Calu3 (cell line): ENCODE measurements at regions not wholly inside any gene's neighbourhood (a gene's known extent, or its start where the extent isn't known, plus 50 kb on each side); places are given as distances from the start of the nearest gene placed in this dataset.

Experiments
- BruUV-seq: library from RNA; stranded (reverse); fragments of 400-500 nt; replicated peaks from 2 replicates; lab custom pipeline; 2021; lab: Mats Ljungman, UMichigan
- CTCF ChIA-PET: fragments of 300-600 bp; sonication (Branson Sonifier 250); formaldehyde crosslinking; loops from one replicate; lab custom pipeline; 2022; ENCODE audit warnings: antibody characterized with exemption; lab: Charles Lee
- DNase-seq: peaks from one replicate; pipeline ENCODE4 v3.0.0; 2022
- H3K27ac Mint-ChIP-seq: one replicate; pipeline ENCODE4 v1.8.0; 2022; ENCODE audit warnings: mixed read lengths; ENCODE audit not compliant: unreplicated experiment
- H3K27me3 Mint-ChIP-seq: one replicate; pipeline ENCODE4 v1.8.0; 2022; ENCODE audit warnings: mixed read lengths; ENCODE audit not compliant: unreplicated experiment
- H3K36me3 Mint-ChIP-seq: one replicate; pipeline ENCODE4 v1.8.0; 2022; ENCODE audit warnings: mild to moderate bottlenecking, moderate library complexity, mixed read lengths; ENCODE audit not compliant: insufficient read depth, unreplicated experiment
- H3K4me1 Mint-ChIP-seq: one replicate; pipeline ENCODE4 v1.8.0; 2022; ENCODE audit warnings: mild to moderate bottlenecking, low read depth, mixed read lengths; ENCODE audit not compliant: unreplicated experiment
- H3K4me3 Mint-ChIP-seq: one replicate; pipeline ENCODE4 v1.8.0; 2022; ENCODE audit warnings: mild to moderate bottlenecking, low read depth, moderate library complexity, mixed read lengths; ENCODE audit not compliant: unreplicated experiment
- H3K9me3 Mint-ChIP-seq: one replicate; pipeline ENCODE4 v1.8.0; 2022; ENCODE audit warnings: low read depth, mixed read lengths; ENCODE audit not compliant: unreplicated experiment
- intact Hi-C: fragments of 100-400 bp; cut with micrococcal nuclease; formaldehyde crosslinking; loops from one replicate; pipeline ENCODE4 v1.10.0; 2022; ENCODE audit not compliant: unreplicated experiment
- TF ChIP-seq, protein P1 (sequence below): fragments of 200-600 bp; IDR thresholded peaks from one replicate; pipeline ENCODE4 v1.8.0; 2022; ENCODE audit warnings: antibody characterized with exemption; ENCODE audit not compliant: unreplicated experiment

DNA sequence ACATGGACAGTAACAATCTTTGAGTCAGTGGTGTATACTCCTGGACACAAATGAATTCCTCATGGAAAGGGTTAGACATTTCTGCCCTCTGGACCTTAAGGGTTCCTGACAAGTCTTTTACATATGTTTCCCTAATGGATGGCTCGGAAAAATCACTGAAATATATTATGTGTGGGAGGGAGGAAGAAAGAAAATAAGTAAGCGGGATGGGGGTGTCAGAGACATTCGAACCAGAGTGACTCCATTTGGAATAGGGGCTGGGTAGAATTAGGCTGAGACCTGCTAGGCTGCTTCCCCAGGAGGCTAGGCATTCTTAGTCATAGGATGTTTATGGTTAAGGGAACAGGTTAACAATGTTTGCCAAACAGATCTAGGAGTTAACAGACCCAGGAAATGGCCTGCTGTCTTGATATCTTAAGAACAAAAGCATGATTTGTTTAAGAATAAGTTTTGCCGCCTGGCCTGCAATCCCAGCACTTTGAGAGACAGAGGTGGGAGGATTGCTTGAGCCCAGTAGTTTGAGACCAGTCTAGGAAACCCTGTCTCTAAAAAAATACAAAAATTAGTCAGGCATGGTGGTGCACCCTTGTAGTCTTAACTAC, 1241.7 kb downstream of the TYW1 start:
- Mint-ChIP-seq H3K4me1 (no peaks in the 10 kb centered on the region), H3K9me3 (peaks cover 14% of the 10 kb centered on the region), H3K27me3 (no peaks in the 10 kb centered on the region), H3K27ac (no peak overlapping the region), H3K36me3 (no peaks in the 10 kb centered on the region), H3K4me3 (no peak overlapping the region)
- CTCF ChIA-PET, result no interaction called here
- no TSS peak for BruUV-seq
- DNase-seq, result no peak
- intact Hi-C loops, result no loop called here
- TF ChIP-seq, protein P1, sequence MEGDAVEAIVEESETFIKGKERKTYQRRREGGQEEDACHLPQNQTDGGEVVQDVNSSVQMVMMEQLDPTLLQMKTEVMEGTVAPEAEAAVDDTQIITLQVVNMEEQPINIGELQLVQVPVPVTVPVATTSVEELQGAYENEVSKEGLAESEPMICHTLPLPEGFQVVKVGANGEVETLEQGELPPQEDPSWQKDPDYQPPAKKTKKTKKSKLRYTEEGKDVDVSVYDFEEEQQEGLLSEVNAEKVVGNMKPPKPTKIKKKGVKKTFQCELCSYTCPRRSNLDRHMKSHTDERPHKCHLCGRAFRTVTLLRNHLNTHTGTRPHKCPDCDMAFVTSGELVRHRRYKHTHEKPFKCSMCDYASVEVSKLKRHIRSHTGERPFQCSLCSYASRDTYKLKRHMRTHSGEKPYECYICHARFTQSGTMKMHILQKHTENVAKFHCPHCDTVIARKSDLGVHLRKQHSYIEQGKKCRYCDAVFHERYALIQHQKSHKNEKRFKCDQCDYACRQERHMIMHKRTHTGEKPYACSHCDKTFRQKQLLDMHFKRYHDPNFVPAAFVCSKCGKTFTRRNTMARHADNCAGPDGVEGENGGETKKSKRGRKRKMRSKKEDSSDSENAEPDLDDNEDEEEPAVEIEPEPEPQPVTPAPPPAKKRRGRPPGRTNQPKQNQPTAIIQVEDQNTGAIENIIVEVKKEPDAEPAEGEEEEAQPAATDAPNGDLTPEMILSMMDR, result no peak

DNA sequence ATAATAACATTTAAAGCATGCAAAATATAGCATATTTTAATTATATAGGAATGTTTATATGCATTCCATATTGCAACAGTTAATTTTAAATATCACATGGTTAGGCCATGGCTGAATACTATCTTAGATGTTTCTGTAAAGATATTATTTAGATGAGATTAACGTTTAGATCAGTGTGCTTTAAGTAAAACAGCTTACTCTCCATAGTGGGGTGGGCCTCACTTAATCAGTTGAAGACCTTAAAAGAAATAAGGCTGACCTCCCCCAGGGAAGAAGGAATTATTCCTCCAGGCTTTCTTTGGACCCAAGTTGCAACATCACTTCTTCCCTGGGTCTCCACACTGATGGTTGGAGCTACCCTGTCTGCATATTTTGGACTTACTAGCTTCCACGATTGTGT, 1246.5 kb downstream of the TYW1 start:
- Mint-ChIP-seq H3K36me3 (no peaks in the 10 kb centered on the region), H3K9me3 (peaks cover 13% of the 10 kb centered on the region), H3K4me1 (no peaks in the 10 kb centered on the region), H3K27me3 (no peaks in the 10 kb centered on the region), H3K4me3 (no peak overlapping the region), H3K27ac (no peak overlapping the region)
- TF ChIP-seq, protein P1, result no peak
- CTCF ChIA-PET, result interaction anchor here (0.6 kb wide), 1 partner anchor 610 kb away, joined by 6 read pairs; no protein-coding TSS in a partner anchor
- DNase-seq, result no peak
- intact Hi-C loops, result no loop called here
- BruUV-seq, result no TSS peak

DNA sequence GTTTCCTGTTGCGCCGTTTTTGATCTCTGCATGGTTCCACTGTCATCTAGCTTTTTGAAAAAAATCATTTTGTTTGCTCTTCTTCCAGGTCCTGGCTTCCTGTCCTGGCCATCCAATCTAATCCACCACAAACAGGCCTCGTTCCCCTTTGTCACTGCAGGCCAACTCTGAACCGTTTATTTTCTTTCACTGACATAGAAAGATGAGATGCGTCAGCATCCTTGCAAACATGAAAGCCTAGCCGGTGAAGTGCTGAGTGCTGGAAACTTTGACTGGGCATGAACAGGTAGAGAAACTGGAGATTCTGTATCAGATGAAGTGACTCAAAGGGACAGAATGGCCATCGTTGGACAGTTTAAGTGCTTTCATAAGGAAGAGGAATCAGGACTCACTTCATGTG, 1247.8 kb downstream of the TYW1 start:
- no peaks in the 10 kb centered on the region for H3K4me1 Mint-ChIP-seq
- H3K27me3 Mint-ChIP-seq, result no peaks in the 10 kb centered on the region
- no peak for DNase-seq
- H3K27ac Mint-ChIP-seq, result no peak overlapping the region
- BruUV-seq, result no TSS peak
- CTCF ChIA-PET, result no interaction called here
- H3K36me3 Mint-ChIP-seq, result no peaks in the 10 kb centered on the region
- intact Hi-C loops, result no loop called here
- TF ChIP-seq, protein P1, result no peak
- peaks cover 15% of the 10 kb centered on the region for H3K9me3 Mint-ChIP-seq
- H3K4me3 Mint-ChIP-seq, result no peak overlapping the region

DNA sequence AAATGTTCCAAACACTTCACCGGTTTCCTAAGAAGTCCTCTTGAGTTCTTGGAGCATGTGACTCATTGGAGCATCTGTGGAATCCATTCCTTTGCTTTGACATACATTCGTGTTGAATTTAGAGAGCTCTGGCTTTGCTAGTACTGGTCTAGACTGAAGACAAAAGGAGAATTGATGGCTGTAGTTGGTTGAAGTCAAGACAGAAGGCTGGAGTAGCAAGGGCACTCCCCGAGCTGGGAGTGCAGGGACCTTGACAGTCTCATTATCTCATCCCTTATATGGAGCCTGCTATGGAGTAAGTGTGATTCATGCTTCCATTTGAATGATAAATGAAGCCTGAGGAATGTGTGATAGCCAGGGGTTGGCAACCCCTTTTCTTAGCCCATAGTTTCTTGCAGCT, 1249.1 kb downstream of the TYW1 start:
- no peak overlapping the region for H3K4me3 Mint-ChIP-seq
- no peak for DNase-seq
- H3K4me1 Mint-ChIP-seq, result no peaks in the 10 kb centered on the region
- H3K27me3 Mint-ChIP-seq, result no peaks in the 10 kb centered on the region
- no peak overlapping the region for H3K27ac Mint-ChIP-seq
- intact Hi-C loops, result no loop called here
- CTCF ChIA-PET, result no interaction called here
- H3K36me3 Mint-ChIP-seq, result no peaks in the 10 kb centered on the region
- TF ChIP-seq, protein P1, result no peak
- BruUV-seq, result no TSS peak
- peaks cover 18% of the 10 kb centered on the region for H3K9me3 Mint-ChIP-seq
